ENCODE measurements at regions not wholly inside any gene's neighbourhood (a gene's known extent, or its start where the extent isn't known, plus 50 kb on each side); places are given as distances from the start of the nearest gene placed in this dataset.

- no peak for DNase-seq
These were observed 117.4 kb upstream of the SH3BP4 start for GRCh38 chr2:234834228-234834923.

DNA sequence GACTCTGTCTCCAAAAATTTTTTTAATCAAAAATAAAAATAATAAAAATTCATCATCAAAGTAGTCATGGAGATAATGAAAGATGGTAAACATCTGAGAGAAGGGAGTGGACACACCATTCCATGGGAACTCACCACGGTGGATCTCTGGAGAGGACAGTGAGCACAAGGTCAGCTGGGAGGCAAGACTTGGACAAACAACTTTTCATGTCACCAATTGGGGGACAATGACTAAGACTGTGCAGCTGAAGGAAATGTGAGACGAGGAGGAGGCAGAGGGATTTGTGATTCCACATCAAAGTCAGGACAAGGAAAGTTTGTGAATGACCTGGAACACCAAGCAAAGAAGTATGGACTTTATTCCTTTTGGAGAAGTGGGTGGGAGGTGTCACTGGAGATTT is 121.0 kb upstream of the SH3BP4 start:
- DNase-seq, result no peak

- no peak for DNase-seq
These were observed 122.8 kb upstream of the SH3BP4 start for GRCh38 chr2:234829074-234829455.

DNA sequence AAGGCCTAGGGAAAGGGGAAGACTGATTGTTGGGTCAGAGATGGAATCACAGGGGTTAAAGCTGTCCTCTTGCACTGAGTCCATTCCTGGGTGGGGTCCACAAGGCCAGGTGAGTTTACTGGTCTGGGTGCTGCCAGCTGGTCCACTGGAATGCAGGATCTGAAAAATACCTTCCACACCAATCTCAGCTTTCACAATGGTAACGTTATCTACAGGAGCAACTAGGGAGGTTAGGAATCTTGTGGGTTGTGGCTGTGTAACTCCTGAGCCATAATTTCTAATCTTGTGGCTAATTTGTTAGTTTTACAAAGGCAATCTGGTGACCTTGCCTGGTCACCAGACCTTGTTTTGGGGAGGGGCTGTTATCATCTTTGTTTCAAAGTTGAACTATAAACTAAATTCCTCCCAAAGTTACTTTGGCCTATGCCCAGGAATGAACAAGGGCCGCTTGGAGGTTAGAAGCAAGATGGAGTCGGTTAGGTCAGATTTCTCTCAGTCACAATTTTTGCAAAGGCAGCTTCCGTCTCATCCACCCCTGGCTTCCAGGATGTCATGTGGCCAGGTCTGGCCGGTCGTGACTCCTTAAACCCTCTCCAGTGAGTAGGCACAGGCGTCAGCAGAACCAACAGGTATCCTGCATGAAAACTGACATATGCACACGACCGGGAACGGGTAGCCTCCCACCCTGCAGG is 123.3 kb upstream of the SH3BP4 start:
- DNase-seq, result no peak

- DNase-seq, result no peak
These were observed 124.5 kb upstream of the SH3BP4 start for GRCh38 chr2:234827096-234827860.

GRCh38 chr2:234826681-234827080 is 125.1 kb upstream of the SH3BP4 start:
- no peak for DNase-seq

DNA sequence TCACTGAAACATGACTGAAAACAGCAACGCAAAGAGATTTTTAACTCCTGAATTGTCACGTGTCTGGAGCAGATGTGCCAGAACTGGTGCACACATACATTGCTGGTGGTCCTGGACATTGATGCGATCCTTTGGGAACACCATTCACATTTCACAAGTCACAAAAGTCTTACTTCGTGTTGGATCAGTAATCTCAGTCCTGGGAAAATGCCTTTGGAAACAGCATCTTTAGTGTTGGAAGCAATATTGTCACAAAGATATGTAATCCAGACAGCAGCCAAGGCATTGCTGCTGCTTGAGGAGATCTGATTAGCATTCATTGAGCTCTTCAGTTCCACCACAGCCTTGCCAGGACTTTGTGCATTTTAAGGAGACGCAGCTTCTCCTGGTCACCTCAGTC is 126.2 kb upstream of the SH3BP4 start:
- DNase-seq, result no peak

DNA sequence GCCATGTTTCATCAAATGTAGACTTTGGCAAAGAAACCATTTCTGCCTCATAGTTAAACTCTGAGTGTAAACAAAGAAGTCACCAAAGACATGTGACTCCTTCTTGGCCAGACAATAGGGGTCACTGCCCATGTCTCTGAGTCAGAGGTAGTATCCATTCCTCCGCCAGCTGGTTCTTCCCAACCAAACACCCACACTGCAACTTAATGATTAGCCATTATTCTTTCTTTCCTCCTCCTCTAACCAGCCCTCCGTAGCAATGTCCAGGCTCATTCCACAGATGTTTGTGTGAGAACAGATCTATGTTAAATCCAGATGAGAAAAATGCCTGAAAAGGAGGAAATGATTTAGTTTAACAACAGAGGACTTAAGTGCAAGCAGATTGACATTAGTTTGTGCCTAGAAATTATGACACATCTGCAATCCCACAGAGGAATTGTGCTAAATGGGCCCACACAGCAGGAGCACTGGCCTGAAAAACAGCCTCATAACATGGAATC is 127.9 kb upstream of the SH3BP4 start:
- no peak for DNase-seq

- DNase-seq, result no peak
These were observed 128.5 kb upstream of the SH3BP4 start for GRCh38 chr2:234823196-234823876.

- DNase-seq, result no peak
These were observed 129.8 kb upstream of the SH3BP4 start for GRCh38 chr2:234821946-234822475.

DNA sequence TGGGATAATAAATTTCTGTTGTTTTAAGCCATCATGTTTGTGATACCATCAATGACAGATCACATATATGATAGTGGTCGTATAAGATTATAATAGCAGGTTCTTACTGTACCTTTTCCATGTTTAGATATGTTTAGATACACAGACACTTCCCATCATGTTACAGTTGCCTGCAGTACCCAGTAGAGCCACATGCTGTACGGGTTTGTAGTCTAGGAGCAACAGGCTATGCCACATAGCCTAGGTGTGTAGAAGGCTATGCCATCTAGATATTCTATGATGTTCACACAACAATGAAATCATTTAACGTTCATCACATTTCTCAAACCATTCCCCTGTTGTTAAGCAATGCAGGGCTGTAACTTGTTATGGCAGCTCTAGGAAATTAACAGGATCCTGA is 132.9 kb upstream of the SH3BP4 start:
- DNase-seq, result no peak

DNA sequence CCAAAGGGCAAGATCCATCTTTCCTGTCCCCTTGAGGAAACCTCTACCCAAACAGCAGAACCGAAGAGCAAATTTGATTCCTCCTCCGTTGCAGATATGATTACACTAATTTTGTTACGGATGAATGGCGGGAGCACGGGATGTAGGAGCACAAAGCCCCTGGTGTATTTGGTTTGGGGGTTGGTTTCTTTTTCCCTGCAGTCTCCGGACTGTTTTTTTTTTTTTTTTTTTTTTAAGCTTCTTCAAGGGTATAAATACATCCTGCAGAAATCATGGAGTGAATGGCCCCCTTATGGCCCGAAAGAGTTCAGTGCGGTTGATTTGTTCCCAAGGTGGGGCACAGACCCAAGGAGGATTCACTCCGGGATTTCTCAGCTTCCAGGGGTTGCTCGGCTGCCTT is 135.3 kb upstream of the SH3BP4 start:
- no peak for DNase-seq

DNA sequence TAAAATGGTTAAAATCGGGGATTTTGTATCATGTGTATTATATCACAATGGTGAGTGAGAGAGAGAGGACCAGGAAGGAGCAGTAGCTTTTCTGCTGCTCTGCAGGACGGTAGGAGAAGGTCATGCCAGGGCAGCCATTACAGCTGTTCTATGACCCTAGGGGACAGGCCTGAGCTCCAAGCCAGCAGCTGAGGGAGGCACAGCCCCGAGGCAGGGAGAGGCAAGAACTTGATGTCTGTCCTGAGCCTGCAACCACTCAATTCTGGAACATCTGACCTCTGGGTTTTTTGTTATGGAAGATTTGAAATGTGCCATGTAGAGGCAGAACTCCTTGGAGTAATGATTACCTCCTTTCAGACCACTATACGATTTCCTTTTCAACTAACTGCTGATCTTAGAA is 135.8 kb upstream of the SH3BP4 start:
- DNase-seq, result no peak

DNA sequence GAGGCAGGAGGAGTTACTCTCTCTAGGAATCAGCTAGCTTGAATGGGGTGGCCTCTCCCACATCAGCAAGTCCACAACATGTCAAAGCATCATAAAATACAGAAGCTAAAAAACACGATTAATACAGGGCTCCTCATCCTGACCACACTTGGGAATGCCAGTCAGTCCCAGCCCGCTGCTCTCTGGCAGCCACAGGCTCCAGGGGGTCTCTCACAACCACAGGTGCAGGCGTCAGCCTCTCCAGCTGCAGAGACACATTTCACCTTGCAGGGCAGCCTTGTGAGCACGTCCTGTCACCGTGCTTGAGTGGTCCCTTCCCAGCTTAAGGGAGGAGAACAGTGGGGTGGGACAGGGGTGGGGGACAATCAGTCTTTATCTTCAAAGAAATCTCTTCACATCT is 137.4 kb upstream of the SH3BP4 start:
- DNase-seq, result no peak

DNA sequence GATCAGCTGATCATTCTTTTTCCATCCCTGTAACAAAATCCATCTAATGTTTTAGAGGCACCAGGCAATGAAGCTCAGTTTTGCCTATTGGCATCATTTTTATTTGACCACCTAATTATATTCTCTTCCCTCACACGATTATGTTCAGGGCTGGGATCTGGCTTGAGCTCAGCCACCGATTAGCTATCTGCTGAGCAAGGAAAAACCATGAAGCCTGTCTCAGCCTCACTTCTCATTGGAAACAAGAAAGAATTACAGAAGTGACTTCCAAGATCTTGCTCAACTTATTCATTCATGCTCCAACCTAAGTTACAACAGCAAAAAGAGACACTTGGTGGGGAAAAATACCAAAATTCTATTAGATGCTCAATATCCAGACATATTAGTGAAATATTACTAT is 139.0 kb upstream of the SH3BP4 start:
- DNase-seq, result no peak

DNA sequence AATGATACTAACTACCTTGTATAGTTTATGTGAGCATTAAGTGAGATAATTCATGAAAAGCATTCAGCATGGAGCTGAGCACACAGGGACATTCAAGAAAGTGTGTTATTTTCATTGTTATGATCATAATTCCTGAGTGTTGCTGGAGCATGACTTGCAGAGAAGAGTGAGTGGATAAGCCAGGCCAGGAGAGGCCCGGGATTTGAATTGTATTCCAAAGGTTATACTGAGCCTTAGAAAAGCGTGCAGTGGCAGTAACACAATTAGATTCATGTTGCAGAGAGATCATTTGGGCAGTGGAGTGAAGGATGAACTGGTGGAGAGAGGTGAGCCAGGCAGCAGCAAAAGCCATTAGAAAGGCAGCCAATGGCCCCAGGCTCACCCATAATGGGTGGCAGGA is 142.9 kb upstream of the SH3BP4 start:
- no peak for DNase-seq

DNA sequence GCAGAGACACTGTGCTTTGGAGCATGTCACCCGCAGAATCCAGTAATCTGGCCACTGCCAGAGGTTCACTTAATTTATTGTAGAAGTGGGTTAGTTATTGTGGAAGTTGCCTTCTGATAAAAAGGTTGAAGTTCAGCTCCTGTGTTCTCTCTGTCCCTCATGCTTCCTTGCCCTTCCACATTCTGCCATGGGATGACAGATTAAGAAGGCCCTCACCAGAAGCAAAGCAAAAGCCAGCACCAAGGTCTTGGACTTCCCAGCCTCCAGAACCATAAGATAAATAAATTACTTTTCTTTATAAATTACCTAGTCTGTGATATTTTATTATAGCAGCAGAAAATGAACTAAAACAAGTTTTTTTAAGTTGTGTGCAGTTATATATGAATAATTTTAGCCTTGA is 145.0 kb upstream of the SH3BP4 start:
- DNase-seq, result no peak

GRCh38 chr2:234805836-234806235 is 146.0 kb upstream of the SH3BP4 start:
- no peak for DNase-seq

DNA sequence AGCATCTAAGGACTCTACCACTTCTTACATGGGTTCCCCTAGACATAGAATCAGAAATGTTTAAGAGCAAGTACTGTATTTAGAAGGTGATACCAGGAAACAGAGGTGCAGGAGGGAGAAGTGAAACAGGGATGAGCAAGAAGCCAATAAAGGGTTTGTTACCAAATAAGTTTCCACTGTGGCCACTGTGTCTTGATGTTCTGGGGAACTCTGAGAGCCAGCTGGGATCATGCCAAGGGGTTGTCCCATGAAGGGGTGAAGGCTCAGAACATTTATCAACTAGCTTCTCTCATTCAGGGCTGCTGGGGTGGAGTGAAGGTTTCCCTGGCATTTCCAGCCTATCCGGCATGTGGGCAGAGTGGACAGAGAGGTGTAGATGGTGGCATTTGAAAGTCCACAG is 147.1 kb upstream of the SH3BP4 start:
- DNase-seq, result no peak

- no peak for DNase-seq
These were observed 149.0 kb upstream of the SH3BP4 start for GRCh38 chr2:234802845-234803171.

DNA sequence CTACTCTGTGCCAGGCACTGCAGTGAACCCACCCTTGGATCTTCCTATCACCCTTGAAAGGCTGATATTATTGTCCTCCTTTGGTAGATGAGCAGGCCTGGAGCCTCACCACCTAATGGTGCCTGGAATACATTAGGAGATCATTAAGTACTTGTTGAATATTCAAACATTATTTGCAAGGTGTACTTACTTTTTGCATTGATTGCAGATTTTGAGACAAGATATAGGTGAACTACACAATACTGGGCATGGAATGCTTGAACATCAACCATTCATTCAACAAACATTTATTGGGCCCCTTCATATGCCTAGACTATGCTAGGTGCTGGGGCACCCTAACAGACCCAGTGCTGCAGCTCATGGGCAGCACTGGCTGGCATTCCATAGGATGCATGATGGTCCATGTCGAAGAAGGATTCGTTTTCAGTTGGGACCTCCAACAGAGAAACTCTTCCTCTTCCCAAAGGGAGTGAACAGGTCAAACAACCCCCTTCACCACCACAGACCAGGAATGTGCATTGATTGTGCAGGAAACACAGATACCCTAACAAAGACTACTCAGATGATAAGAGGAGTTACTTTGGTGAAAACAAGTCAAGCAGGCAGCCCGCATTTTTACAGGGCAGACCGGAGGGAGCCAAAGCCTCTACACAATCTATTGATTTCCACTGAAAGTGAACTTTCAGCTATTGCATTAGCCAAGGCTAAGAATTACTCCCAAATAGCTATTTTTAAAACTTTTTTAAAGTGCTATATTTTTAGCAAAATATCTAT is 149.6 kb upstream of the SH3BP4 start:
- no peak for DNase-seq

- DNase-seq, result no peak
These were observed 154.1 kb upstream of the SH3BP4 start for GRCh38 chr2:234797566-234798250.
